Cardiac septum (tissue), 1 donor: ENCODE measurements at regions not wholly inside any gene's neighbourhood (a gene's known extent, or its start where the extent isn't known, plus 50 kb on each side); places are given as distances from the start of the nearest gene placed in this dataset.
"Not testable (repeated sequence)": the region's sequence is repeated elsewhere in the genome, so short reads cannot be mapped to it uniquely, and the experiment has no call there.

Source experiments
- DNase-seq: peaks from one replicate; pipeline ENCODE4 v3.0.0-alpha.2; 2020; ENCODE audit warnings: low spot score
- intact Hi-C: fragments of 100-400 bp; cut with DNase I; formaldehyde crosslinking; loops from one replicate; pipeline ENCODE4 v1.14.0; 2022
- donor health status: DM: no; HTN: no; CAD: no.

DNA sequence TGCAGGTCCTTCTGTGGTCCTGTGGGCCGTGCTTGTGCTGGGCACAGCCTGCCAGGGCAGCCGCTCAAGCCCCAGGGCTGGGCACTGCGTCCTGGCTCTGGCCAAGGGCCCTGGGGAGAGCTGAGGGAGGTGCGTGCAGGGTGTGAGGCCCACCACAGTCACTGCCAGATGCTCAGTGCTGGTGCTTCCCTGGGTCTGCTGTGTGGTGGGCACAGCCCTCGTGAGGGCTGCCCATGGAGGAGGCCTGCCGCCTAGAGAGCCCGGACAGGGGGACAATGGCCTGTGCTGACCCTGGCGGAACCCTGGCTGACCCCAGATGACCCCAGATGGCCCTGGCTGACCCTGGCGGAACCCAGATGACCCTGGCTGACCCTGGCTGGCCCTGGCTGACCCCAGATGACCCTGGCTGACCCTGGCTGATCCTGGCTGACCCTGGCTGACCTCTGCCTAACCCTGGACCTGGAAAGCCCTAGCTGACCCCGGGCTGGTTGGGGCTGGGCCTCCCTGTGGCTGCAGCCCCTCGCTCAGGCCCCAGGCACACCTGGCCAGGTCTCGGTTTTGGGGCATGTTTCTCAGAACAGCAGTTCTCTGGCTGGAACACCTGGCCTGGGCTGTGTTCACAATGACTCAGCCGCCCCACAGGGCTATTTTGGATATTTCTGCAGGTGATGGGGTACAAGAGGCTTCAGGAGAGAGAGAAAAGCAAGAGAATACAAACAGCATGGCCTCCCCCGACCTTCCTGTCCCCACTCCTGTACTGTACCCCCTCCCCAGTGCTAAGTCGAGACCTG is 55.4 kb downstream of the TMEM121 start:
- DNase-seq, result no peak
- intact Hi-C loops, result no loop called here

DNA sequence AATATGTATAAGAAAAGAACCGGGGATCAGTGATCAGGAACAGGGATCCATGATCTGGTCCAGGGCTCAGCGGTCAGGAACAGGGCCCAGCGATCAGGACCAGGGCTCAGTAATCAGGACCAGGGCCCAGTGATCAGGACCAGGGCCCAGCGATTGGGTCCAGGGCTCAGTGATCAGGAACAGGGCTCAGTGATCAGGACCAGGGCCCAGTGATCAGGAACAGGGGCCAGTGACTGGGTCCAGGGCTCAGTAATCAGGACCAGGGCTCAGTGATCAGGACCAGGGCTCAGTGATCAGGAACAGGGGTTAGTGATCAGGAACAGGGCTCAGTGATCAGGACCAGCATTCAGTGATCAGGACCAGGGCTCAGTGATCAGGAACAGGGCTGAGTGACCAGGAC is 56.3 kb downstream of the TMEM121 start:
- intact Hi-C loops, result no loop called here
- DNase-seq, result no peak

DNA sequence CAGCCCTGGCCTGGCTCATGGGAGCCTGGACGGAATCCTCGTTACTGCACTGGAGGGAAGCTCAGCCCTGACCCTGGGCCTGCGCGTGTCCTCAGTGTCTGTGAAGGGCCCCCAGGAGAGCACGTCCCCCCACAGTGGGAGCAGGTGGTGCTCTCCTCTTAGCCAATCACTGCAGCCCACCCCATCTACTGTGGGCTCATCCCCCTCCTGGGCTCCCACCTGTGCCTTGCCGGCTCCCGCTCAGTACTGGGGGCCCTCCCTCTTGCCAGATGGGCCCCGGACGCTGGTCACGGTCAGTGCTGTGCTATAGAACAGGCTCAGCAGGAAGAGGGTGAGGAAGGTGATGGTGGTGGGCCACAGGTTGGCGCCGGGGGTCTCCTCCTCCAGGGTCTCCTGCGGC is 57.5 kb downstream of the TMEM121 start:
- DNase-seq, intact Hi-C loops: not testable (repeated sequence)

DNA sequence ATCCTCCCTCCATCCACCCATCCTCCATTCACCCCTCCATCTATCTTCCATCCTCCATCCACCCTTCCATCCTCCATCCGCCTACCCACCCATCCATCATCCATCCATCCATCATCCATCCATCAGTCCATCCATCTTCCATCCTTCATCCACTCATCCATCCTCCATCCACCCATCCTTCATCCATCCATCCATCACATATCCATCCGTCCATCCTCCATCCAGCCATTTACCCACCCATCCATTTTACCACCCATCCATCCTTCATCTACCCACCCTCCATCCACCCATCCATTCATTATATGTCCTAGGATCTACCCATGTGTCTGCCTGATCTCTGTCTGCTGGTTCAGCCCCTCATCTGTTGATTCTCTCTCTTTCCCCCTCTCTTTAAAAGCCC is 58.9 kb downstream of the TMEM121 start:
- DNase-seq, intact Hi-C loops: not testable (repeated sequence)

DNA sequence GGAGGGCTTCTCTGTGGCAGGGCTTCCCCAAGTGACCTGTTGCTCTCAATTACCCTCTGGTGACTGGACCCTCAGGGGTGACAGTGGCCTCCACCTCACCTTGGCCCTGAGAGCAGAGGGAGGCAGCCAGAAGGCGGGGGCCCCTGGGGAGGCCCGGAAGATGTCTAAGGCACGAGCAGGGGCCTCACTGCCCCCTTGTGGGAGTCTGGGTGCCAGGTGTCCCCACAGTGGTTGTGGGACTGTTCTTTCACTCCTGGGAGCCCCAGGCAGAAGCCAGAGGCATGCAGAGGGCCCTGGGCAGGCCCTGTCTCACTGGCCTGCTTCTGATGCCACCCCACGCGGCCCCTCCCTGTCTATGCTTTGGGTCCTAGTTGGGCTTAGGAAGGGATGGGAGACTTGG is 59.3 kb downstream of the TMEM121 start:
- DNase-seq, result peak; percentile 67
- intact Hi-C loops, result not testable (repeated sequence)

DNA sequence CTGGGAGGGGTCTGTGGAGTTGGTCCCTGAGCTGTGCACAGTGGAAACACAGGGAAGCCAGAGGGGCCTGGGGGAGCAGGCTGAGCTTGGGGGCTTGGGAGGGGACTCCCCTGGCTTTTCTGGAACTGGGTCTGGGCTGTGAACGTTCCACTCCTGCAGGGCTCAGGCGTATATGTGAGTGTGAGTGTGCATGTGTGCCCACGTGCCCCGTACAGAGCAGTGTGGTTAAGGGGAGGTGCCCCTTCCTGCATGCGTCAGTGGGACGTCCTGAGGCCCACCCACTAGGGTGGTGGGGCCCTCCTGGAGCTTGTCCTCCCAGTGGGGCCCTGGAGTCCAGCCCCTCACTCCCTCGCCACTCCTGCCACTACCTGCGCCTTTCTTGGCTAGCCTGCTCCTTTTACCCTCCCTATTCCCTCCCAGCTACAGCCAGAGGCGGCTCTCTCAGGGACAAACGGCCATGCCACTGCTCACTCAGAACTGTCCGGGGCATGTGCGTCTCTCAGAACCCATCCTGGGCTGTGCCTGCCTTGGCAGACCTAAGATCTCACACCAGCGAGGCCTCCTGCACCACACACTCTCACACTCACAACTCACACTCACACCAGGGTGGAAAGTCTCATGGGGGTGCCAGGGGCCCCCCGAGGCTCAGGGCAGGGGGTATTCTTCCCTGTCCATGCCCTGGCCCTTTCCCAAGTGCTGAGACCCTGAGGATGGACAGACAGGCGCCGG is 59.9 kb downstream of the TMEM121 start:
- peak; percentile 38 for DNase-seq
- intact Hi-C loops, result not testable (repeated sequence)

DNA sequence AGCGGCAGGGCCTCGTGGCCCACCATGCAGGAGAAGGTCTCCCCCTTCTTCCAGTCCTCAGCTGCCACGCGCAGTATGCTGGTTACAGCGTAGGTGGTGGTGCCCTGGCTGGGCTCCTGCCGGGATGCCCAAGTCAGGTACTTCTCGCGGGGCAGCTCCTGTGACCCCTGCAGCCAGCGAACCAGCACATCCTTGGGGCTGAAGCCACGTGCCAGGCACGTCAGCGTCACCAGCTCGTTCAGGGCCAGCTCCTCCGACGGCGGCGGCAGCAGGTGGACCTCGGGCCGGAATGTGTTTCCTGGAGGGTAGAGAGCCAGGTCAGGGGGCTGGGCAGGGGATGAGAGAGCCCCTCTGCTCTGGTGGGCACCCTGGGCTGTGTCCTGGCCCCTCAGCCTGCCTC is 60.7 kb downstream of the TMEM121 start:
- intact Hi-C loops, DNase-seq: not testable (repeated sequence)

DNA sequence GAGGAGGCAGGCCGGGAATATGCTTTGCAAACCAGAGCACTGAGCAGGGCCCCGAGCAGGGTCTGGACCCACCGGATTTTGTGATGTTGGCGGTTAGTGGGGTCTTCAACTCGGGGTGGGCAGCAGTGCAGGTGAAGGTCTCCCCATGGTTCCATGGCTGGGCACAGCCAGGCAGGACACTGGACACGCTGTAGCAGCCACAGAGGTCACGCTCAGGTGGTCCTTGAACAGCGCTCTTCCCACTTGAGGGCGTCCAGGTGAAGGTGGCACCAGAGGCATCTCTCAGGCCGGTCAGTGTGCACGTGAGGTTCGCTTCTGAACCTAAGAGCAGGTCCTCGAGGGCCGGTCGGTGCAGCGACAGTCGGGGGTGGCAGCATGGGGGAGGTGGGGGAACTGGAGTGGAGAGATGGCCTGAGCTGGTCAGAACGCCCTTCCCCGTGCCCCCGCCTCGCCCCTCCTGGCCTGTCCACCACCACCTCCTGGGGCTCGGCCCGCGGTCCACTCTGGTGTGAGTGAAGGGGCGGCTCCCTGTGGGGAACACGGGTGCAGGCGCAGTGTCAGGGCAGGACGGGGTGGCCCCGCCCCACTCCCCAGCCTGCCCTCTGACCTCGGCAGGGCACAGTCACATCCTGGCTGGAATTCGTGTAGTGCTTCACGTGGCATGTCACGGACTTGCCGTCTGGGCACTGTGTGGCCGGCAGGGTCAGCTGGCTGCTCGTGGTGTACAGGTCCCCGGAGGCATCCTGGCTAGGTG is 61.3 kb downstream of the TMEM121 start:
- peak; percentile 47 for DNase-seq
- intact Hi-C loops, result not testable (repeated sequence)

DNA sequence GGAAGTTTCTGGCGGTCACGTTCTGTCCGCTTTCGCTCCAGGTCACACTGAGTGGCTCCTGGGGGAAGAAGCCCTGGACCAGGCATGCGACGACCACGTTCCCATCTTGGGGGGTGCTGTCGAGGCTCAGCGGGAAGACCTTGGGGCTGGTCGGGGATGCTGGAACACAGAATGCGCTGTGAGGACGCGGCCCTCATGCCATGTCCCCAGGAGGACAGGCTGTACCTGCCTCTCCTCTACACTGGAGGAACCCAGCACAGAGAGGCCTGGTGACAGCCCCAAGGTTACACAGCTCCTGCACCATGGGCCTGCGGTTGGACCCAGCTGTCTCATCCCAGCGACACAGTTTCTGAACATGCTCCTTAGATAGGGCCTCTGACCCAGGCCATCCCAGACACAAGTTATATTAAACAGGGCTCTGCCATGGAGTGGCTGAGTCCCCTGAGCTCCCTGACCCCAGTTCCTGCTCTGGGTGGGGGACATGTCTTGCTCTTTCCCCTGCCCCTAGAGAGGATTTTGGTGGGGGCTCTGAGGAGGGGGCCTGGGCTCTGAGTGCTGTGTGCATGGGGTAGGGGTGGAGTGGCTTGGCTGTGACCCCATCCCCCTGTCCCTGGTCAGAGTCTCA is 62.0 kb downstream of the TMEM121 start:
- DNase-seq, result peak; percentile 64
- intact Hi-C loops, result no loop called here

DNA sequence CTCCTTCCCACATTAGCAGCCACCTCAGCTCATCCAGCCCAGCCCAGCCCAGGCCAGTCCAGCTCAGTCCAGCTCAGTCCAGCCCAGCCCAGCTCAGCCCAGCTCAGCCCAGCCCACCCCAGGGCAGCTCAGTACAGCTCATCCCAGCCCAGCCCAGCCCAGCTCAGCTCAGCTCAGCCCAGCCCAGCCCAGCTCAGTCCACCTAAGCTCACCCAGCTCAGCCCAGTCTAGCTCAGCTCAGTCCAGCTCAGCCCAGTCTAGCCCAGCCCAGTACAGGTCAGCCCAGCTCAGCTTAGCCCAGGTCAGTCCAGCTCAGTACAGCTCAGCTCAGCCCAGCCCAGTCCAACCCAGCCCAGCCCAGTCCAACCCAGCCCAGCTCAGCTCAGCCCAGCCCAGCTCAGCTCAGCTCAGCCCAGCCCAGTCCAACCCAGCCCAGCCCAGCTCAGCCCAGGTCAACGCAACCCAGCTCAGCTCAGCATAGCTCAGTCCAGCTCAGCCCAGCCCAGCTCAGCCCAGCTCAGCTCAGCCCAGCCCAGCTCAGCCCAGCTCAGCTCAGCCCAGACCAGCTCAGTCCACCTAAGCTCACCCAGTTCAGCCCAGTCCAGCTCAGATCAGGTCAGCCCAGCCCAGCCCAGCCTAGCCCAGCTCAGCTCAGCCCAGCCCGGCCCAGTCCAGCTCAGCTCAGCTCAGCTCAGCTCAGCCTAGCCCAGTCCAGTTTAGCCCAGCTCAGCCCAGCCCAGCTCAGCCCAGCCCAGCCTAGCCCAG is 63.0 kb downstream of the TMEM121 start:
- intact Hi-C loops, result no loop called here

DNA sequence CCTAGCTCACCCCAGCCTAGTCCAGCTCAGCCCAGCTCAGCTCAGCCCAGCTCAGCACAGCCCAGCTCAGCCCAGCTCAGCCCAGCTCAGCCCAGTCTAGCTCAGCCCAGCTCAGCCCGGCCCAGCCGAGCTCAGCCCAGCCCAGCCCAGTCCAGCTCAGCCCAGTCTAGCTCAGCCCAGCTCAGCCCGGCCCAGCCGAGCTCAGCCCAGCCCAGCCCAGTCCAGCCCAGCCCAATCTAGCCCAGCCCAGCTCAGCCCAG is 63.5 kb downstream of the TMEM121 start:
- intact Hi-C loops, result not testable (repeated sequence)

More for the DNA sequence above, 63.0 kb downstream of the TMEM121 start:
- peak; percentile 69 for DNase-seq

DNA sequence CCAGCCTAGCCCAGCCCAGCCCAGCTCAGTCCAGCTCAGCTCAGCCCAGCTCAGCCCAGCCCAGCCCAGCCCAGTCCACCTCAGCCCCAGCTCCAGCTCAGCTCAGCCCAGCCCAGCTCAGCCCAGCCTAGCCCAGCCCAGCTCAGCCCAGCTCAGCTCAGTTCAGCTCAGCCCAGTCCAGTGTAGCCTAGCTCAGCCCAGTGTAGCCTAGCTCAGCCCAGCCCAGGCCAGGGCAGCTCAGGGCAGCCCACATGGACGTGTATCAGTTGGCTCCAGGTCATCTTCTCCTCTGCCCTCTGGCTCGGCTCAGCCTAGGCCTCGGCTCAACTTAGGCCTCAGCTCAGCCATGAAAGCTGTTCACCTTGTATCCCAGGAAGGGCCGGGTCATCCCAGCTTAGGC is 64.7 kb downstream of the TMEM121 start:
- intact Hi-C loops, result no loop called here
- DNase-seq, result no peak

More for the DNA sequence above, 63.5 kb downstream of the TMEM121 start:
- DNase-seq, result peak; percentile 58

DNA sequence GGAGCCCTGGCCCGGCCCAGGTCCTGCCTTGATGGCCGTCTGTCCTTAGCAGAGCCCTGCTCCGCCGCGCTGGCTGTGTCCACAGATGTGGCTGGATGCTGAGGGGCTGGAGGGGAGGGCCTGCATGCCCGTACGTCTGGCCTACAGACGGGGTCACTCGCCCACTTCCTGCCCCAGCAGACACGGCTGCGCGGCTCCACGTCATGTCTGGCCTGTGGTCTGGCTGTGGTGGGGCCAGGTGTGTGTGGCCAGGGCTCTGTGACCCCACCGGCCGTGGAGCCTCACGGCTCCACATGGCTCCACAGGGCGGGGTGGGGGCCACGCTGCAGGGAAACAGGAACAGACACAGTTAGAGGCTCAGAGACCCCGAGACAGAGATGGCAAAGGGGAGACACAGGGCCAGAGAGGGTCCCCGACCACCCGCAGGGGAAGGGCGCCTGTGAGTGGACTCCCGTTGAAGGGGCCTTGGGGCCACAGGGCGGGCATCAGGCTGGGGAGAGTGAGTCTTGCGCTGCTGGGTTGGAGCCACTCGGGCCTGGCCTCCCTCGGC is 65.5 kb downstream of the TMEM121 start:
- not testable (repeated sequence) for DNase-seq

DNA sequence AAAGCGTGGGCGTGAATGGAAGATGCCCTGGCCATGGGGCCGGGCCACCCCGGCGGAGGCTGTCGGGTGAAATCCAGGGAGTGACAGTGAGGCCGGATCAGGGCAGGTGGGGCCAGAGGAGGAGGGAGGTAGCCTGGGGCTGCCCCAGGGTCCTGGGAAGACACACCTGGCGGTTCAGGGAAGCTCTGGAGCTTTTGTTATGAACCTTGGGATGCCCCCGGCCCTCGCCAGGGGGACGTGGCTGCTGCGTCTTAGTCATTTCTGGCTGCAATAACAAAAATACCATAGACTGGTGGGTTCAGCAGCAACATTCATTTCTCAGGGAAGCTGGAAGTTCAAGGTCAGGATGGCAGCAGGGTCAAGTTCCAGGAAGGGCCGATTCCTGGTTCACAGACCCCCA is 66.3 kb downstream of the TMEM121 start:
- intact Hi-C loops, DNase-seq: not testable (repeated sequence)

More for the DNA sequence above, 65.5 kb downstream of the TMEM121 start:
- intact Hi-C loops, result not testable (repeated sequence)

DNA sequence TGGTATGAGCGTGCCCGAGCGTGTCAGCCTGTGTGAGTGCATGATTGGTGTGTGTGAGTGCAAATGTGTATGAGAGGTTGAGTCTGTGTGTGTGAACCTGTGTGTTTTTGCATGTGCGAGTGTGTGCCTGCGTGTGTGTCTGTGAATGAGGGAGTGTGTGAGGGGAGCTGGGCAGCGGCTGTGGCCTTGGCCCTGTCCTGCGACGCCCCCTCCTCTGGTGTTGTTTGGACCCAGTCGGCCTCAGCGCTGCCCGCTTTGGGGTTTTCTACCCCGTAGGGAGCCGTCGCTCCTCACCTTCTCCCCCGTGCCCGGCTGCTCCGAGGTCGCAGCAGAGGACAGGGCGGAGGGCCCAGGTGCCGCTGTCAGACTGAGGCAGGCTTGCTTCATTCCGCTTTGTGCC is 69.0 kb downstream of the TMEM121 start:
- intact Hi-C loops, result not testable (repeated sequence)

DNA sequence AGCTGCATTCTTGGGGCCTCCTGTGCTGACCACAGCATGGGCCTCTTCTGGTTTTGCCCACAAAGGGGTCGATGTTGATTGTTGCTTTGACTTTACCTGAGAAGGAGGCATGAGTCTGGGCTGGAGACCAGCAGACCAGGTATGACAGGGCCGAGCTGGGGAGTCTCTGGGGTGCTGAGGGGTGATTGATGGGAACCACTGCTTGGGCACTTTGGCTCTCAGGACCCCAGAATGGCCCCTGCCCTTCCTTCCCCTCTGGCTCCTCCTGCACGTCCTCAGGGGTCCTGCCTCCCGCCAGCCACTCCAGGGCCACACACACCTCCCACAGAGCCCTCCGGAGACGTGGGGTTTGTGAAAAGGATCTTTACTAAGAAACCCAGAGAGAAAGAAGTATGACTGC is 70.0 kb downstream of the TMEM121 start:
- DNase-seq, intact Hi-C loops: not testable (repeated sequence)

More for the DNA sequence above, 69.0 kb downstream of the TMEM121 start:
- not testable (repeated sequence) for DNase-seq

DNA sequence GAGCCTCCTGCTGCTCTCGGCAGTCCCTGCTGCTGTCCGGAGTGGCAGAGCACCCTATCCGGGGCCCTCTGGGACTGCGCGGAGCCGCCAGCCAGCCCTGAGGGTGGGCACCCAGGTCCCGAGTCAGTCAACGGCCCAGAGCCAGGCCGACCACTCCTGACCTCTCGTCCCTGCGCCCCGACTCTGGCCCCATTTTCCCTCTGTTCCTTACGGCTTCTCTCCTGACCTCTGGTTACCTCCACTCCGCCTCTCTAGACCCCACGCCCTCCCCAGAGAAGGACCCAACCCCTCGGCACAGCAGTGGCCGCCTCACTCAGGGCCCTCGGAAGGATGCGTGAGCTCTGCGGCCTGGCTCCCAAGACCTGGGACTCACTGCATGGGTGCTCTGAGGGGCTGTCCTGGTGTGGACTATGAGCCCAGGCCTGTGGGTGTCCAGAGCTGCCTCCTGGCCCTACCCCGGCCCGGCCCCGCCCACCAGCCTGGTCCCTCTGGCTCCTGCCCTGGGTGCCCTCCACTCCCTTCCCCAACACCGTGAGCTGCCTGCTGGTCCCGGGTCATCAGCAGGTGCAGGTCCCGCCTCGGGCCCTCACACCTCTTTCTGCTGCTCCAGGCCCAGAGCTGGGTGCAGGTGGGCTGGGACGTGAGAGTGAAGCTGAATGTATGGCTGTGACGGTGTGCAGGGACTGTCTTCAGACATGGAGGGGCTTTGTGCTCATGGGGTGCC is 71.8 kb downstream of the TMEM121 start:
- intact Hi-C loops, DNase-seq: not testable (repeated sequence)

DNA sequence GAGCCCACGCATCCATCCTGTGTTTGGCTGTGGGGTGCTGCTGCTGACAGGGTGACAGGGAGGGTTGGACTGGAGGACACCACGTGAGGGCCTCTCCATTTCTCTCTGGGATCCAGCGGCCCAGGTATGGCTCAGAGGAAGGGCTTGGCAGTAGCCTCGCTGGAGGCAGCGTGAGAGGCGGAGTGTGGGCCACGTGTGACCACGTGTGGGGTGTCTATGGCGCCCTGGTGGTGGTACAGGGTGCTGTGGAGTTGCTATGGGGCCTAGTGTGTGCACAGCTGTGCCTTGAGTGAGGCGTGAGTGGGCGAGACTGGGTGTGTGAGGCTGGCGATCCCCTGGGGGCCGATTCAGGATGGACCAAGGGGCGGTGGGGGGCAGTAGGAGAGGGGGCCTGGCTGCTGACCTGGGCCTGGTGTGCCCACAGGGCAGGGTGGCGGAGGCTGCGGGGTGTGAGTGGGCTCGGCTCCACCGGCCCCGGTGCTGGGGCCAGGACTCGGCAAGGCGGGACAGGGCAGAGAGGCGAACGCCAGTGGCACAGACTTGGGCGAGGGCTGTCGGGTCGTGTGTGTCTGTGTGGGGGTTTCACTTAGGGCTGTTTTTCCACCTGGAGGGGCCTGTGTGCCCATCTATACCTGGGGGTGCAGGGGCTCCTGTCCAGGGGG is 72.7 kb downstream of the TMEM121 start:
- intact Hi-C loops, DNase-seq: not testable (repeated sequence)
